ENCODE measurements at regions not wholly inside any gene's neighbourhood (a gene's known extent, or its start where the extent isn't known, plus 50 kb on each side); places are given as distances from the start of the nearest gene placed in this dataset.

DNA sequence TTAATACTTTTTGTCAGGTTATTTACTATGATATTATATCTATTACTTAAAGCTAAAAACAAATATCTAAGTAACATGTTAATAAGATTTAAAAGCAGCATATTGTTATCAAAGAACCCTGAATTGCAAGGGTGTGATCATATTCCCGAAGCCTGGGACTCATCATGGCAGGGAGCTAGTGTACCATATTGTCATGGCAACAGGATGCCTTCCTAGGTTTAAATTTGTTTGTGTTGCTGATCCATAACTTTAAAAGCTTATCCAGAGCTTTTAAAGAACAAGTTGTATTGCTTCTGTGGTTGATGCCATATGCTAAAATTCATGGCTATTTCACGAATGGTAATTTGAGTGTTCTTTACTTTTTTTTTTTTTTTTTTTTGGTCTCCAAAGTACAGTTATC lies 500.5 kb downstream of the NAV3 start:
- H3K4me1 ChIP-seq, result no peaks in the 10 kb centered on the region
- no peak overlapping the region for H3K27ac ChIP-seq
- DNase-seq, result no peak
- intact Hi-C loops (cut with DNase I), result no loop called here
- H3K27me3 ChIP-seq, result no peaks in the 10 kb centered on the region
- no peaks in the 10 kb centered on the region for H3K9me3 ChIP-seq
- H3K36me3 ChIP-seq, result no peaks in the 10 kb centered on the region
- H3K4me3 ChIP-seq (replicated peaks in 1 of 3), result no peak overlapping the region
- no peak for TF ChIP-seq POLR2A (IDR thresholded peaks at IDR 0.05)
- TF ChIP-seq, protein P1, sequence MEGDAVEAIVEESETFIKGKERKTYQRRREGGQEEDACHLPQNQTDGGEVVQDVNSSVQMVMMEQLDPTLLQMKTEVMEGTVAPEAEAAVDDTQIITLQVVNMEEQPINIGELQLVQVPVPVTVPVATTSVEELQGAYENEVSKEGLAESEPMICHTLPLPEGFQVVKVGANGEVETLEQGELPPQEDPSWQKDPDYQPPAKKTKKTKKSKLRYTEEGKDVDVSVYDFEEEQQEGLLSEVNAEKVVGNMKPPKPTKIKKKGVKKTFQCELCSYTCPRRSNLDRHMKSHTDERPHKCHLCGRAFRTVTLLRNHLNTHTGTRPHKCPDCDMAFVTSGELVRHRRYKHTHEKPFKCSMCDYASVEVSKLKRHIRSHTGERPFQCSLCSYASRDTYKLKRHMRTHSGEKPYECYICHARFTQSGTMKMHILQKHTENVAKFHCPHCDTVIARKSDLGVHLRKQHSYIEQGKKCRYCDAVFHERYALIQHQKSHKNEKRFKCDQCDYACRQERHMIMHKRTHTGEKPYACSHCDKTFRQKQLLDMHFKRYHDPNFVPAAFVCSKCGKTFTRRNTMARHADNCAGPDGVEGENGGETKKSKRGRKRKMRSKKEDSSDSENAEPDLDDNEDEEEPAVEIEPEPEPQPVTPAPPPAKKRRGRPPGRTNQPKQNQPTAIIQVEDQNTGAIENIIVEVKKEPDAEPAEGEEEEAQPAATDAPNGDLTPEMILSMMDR (IDR thresholded peaks at IDR 0.05), result no peak
- WGBS, 2 donors, result 63 to 79% methylated on average over 2 of the region's 2 CpGs

DNA sequence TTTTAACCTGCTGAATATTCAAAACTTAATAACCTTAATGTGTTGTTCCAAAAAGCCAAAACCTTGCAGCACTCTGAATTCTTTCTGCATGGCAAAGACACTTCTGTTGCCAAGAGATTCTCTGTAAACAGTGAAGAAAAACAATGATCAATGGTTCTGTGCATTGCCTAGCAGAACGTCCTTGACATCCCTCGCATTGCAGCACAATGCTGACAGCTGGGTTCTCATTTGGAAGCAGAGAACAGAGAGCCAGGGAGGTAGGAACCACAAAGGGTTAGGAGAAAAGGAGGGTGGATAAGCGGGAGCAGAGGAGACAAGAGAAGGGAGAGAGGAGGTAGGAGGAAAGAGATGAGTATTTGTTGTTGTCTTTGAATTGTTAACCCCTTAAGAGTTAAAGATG lies 501.1 kb downstream of the NAV3 start:
- intact Hi-C loops (cut with DNase I), result no loop called here
- 21 to 24% methylated on average over 3 of the region's 3 CpGs for WGBS, 2 donors

GRCh38 chr12:78338054-78338785 lies 507.5 kb downstream of the NAV3 start:
- Histone ChIP-seq H3K36me3 (no peaks in the 10 kb centered on the region), H3K27ac (no peak overlapping the region), H3K9me3 (no peaks in the 10 kb centered on the region), H3K4me1 (no peaks in the 10 kb centered on the region), H3K4me3 (replicated peaks in 1 of 3) (no peak overlapping the region), H3K27me3 (no peaks in the 10 kb centered on the region)
- intact Hi-C loops (cut with DNase I), result no loop called here
- no peak for DNase-seq
- 80 to 81% methylated on average over 2 of the region's 2 CpGs for WGBS, 2 donors
- TF ChIP-seq POLR2A (IDR thresholded peaks at IDR 0.05), result no peak
- TF ChIP-seq, protein P1 (IDR thresholded peaks at IDR 0.05), result no peak

More for the DNA sequence above, 501.1 kb downstream of the NAV3 start:
- Histone ChIP-seq H3K27me3 (no peaks in the 10 kb centered on the region), H3K36me3 (no peaks in the 10 kb centered on the region), H3K9me3 (no peaks in the 10 kb centered on the region), H3K4me3 (replicated peaks in 1 of 3) (no peak overlapping the region), H3K4me1 (no peaks in the 10 kb centered on the region), H3K27ac (no peak overlapping the region)
- DNase-seq, result no peak
- no peak for TF ChIP-seq POLR2A (IDR thresholded peaks at IDR 0.05)
- TF ChIP-seq, protein P1 (IDR thresholded peaks at IDR 0.05), result no peak

- intact Hi-C loops (cut with DNase I), result no loop called here
- DNase-seq, result no peak
- H3K27me3 ChIP-seq, result no peaks in the 10 kb centered on the region
- H3K4me1 ChIP-seq, result no peaks in the 10 kb centered on the region
- WGBS, 2 donors, result 69 to 80% methylated on average over 4 of the region's 4 CpGs
- no peak overlapping the region for H3K27ac ChIP-seq
- no peak overlapping the region for H3K4me3 ChIP-seq (replicated peaks in 1 of 3)
- TF ChIP-seq, protein P1 (IDR thresholded peaks at IDR 0.05), result no peak
- TF ChIP-seq POLR2A (IDR thresholded peaks at IDR 0.05), result no peak
- no peaks in the 10 kb centered on the region for H3K36me3 ChIP-seq
- H3K9me3 ChIP-seq, result no peaks in the 10 kb centered on the region
Measured at GRCh38 chr12:78340406-78340805, 509.7 kb downstream of the NAV3 start.

DNA sequence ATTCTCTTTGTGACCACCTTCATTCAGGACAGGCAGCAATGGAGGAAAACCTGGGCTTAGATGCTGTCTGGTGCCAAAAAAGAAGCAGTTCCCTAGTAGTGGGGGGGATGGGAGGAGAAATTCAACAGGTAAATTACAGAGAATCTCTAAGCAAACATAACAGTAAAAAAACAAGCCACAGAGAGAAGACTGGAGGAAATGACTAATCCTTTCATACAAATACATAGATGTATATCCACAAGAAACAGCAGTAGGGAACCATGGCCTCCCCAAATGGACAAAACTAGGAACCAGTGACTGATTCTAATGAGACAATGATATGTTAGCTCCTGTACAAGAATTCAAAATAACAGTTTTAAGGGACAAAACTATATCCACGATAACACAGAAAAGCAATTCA lies 513.0 kb downstream of the NAV3 start:
- Histone ChIP-seq H3K36me3 (no peaks in the 10 kb centered on the region), H3K27me3 (no peaks in the 10 kb centered on the region), H3K27ac (no peak overlapping the region), H3K9me3 (no peaks in the 10 kb centered on the region), H3K4me3 (replicated peaks in 1 of 3) (no peak overlapping the region), H3K4me1 (no peaks in the 10 kb centered on the region)
- no peak for DNase-seq
- intact Hi-C loops (cut with DNase I), result no loop called here
- 89 to 90% methylated on average over 1 of the region's 1 CpG for WGBS, 2 donors
- TF ChIP-seq, protein P1 (IDR thresholded peaks at IDR 0.05), result no peak
- no peak for TF ChIP-seq POLR2A (IDR thresholded peaks at IDR 0.05)

Data from thyroid gland (tissue), 4 donors.